ENCODE measurements at regions not wholly inside any gene's neighbourhood (a gene's known extent, or its start where the extent isn't known, plus 50 kb on each side); places are given as distances from the start of the nearest gene placed in this dataset.

DNA sequence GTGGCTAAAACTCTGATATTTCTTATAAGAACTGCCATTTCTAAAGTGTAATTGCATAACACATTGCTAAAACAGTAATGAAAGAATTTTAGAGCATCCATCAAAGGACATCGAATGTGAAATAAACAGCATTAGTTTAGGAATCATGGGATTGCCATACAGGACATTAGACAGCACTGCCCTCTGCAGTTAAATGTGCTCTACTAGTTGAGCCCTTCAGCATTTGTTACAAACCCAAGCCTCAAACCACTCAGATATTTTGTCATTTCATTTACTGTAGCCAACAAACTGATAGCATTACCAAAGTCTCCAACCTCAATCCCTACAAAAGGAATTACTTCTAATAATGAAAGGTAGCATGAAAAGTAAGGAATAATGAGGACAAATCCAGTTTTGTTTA, 116.8 kb upstream of the COX7C start:
- DNase-seq (ENCODE audit: low spot score) (no peak), FAIRE-seq (no peak), ATAC-seq (no peak)
- Histone ChIP-seq H3K27ac (ENCODE audit: extremely low read length, insufficient read depth, low read length) (no peak overlapping the region), H2AFZ (ENCODE audit: low read length) (no peak overlapping the region), H3K9ac (ENCODE audit: insufficient read depth, low read depth, low read length) (no peak overlapping the region), H3K9me3 (ENCODE audit: low read length) (no peaks in the 10 kb centered on the region), H3K79me2 (ENCODE audit: insufficient read depth, low read length) (no peaks in the 10 kb centered on the region), H3K36me3 (replicated peaks in 1 of 2; ENCODE audit: control insufficient read depth in 1 of 2, insufficient read depth in 2 of 2, low read length in 2 of 2) (no peaks in the 10 kb centered on the region), H3K4me2 (ENCODE audit: low read depth, low read length) (no peak overlapping the region), H4K20me1 (ENCODE audit: insufficient read depth, low read length) (no peaks in the 10 kb centered on the region), H3K4me1 (ENCODE audit: insufficient read depth, low read length) (no peaks in the 10 kb centered on the region), H3K4me3 (replicated peaks in 1 of 3; ENCODE audit: insufficient read depth in 1 of 3, low read depth in 2 of 3, low read length in 3 of 3) (no peak overlapping the region), H3K27me3 (ENCODE audit: control insufficient read depth in 1 of 2, insufficient read depth in 2 of 2, low read length in 2 of 2) (no peaks in the 10 kb centered on the region; a peak in 1 of 5 replicates)
- ChIA-PET POLR2A (no interaction called here), CTCF (ENCODE audit: low intra/inter-chr PET ratio, low total read pairs) (no interaction called here)
- in situ Hi-C loops (cut with HindIII; ENCODE audit: extremely low pct_ligation_motif_present, low pct_unique_long_range_greater_than_20kb) (no loop called here), intact Hi-C loops (cut with micrococcal nuclease; ENCODE audit: unreplicated experiment) (no loop called here)
- 13% methylated on average over 1 of the region's 1 CpG for WGBS (ENCODE audit: low lambda C conversion rate)
- BruUV-seq (replicated peaks) = no TSS peak
- TF ChIP-seq, protein P1, sequence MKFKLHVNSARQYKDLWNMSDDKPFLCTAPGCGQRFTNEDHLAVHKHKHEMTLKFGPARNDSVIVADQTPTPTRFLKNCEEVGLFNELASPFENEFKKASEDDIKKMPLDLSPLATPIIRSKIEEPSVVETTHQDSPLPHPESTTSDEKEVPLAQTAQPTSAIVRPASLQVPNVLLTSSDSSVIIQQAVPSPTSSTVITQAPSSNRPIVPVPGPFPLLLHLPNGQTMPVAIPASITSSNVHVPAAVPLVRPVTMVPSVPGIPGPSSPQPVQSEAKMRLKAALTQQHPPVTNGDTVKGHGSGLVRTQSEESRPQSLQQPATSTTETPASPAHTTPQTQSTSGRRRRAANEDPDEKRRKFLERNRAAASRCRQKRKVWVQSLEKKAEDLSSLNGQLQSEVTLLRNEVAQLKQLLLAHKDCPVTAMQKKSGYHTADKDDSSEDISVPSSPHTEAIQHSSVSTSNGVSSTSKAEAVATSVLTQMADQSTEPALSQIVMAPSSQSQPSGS (CRISPR knock-in tag; IDR thresholded peaks at IDR 0.05) = no peak
- TF ChIP-seq, protein P2, sequence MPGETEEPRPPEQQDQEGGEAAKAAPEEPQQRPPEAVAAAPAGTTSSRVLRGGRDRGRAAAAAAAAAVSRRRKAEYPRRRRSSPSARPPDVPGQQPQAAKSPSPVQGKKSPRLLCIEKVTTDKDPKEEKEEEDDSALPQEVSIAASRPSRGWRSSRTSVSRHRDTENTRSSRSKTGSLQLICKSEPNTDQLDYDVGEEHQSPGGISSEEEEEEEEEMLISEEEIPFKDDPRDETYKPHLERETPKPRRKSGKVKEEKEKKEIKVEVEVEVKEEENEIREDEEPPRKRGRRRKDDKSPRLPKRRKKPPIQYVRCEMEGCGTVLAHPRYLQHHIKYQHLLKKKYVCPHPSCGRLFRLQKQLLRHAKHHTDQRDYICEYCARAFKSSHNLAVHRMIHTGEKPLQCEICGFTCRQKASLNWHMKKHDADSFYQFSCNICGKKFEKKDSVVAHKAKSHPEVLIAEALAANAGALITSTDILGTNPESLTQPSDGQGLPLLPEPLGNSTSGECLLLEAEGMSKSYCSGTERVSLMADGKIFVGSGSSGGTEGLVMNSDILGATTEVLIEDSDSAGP (CRISPR knock-in tag; IDR thresholded peaks at IDR 0.05; ENCODE audit: borderline replicate concordance) = no peak
- no peak for TF ChIP-seq MAFK (conservative IDR thresholded peaks at IDR 0.05 in 1 of 2, IDR thresholded peaks at IDR 0.05 in 1 of 2; ENCODE audit: low read length in 2 of 2)
- TF ChIP-seq, protein P3, sequence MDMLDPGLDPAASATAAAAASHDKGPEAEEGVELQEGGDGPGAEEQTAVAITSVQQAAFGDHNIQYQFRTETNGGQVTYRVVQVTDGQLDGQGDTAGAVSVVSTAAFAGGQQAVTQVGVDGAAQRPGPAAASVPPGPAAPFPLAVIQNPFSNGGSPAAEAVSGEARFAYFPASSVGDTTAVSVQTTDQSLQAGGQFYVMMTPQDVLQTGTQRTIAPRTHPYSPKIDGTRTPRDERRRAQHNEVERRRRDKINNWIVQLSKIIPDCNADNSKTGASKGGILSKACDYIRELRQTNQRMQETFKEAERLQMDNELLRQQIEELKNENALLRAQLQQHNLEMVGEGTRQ (IDR thresholded peaks at IDR 0.05; ENCODE audit: low read depth, low read length) = no peak
- TF ChIP-seq, protein P3 (CRISPR knock-in tag; IDR thresholded peaks at IDR 0.05; ENCODE audit: borderline replicate concordance) = no peak
- no peak for TF ChIP-seq JARID2 (CRISPR knock-in tag; IDR thresholded peaks at IDR 0.05; ENCODE audit: insufficient replicate concordance)
- TF ChIP-seq ZNF101 (CRISPR knock-in tag; IDR thresholded peaks at IDR 0.05; ENCODE audit: borderline replicate concordance, low read depth) = no peak
- no peak for TF ChIP-seq ZNF629 (CRISPR knock-in tag; conservative IDR thresholded peaks at IDR 0.05)
- no peak for TF ChIP-seq ZNF460 (CRISPR knock-in tag; IDR thresholded peaks at IDR 0.05; ENCODE audit: borderline replicate concordance)
- TF ChIP-seq STAG1 (CRISPR knock-in tag; IDR thresholded peaks at IDR 0.05) = peak; percentile 27; the same call in 1 of the 2 replicates

All from HepG2 (cell line).